HG02763 (cell line): ENCODE measurements at regions not wholly inside any gene's neighbourhood (a gene's known extent, or its start where the extent isn't known, plus 50 kb on each side); places are given as distances from the start of the nearest gene placed in this dataset.

Source experiments
- ATAC-seq: cut with Tn5 transposase; IDR thresholded peaks from one replicate; pipeline ENCODE4 v1.9.1; 2021; ENCODE audit warnings: mild to moderate bottlenecking, moderate library complexity; ENCODE audit not compliant: unreplicated experiment

GRCh38 chr13:29909081-29909730 lies 58.8 kb upstream of the UBL3 start:
- ATAC-seq, result no peak

DNA sequence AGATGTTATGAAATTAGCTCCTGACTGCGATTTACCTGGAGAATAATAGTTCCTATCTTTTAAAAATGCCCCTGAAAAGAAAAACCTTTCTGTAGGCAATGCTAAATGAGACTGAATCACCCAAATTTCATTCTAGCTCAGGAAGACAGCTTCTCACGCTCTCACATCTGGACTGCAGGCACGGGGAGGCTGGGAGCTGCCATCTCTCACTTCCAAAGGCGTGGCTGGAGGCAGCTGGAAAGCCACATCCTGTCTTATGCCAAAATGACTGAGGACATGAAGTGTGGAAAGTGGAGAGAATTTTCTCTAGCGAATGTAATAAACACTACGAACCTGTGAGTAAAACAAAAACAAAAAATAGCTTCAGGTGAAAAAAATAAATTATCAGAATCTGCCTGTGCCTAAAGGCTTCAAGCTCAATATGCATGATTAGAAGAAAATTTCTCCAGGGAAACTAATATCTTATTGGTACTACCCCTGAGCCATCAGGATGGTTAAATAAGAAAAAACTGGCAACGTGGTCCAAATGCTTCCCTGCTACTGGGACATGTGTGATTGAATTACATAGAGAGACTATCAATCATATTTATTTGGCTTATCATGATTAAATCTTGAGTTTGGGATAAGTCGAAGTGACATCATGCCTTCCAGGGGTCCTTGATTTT lies 58.1 kb upstream of the UBL3 start:
- no peak for ATAC-seq

GRCh38 chr13:29907670-29908069 lies 57.3 kb upstream of the UBL3 start:
- ATAC-seq, result no peak

- no peak for ATAC-seq
Measured at GRCh38 chr13:29906432-29907011, 56.1 kb upstream of the UBL3 start.

DNA sequence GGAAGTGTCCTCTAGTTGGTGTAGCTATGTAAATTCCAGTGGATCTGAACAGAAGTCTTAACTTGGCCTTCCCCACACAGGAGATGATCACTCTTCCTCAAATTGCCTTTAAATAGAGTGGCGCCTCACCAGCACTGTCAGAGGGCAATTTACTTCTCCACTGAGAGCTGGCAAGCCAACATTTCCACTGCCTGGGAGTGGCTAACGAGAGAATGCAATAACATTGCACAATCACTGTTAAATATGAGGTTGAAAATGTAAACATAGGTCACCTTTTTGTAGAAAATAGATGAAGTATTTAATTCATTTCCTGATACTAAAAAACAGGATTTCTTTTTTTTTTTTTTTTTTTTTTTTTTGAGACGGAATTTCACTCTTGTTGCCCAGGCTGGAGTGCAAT lies 55.4 kb upstream of the UBL3 start:
- ATAC-seq, result no peak

DNA sequence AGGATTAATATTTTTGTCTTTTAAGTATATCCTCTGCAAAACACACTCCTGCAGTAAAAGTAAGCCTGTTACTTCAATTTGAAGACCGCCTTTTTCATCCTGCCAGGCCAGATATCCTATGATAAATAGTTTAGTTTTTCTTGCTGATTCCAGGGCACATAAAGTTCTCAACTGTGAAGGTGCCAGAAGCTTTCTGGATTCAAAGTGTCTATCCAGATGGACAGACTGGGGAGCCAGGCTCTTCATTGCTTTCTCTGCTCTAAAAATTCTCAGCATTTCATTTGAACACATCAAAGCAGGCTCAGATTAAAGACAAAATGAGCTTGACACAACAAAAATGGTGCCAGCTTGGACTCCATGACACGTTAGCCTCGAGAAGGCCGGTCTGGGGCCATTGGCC lies 53.6 kb upstream of the UBL3 start:
- ATAC-seq, result no peak

DNA sequence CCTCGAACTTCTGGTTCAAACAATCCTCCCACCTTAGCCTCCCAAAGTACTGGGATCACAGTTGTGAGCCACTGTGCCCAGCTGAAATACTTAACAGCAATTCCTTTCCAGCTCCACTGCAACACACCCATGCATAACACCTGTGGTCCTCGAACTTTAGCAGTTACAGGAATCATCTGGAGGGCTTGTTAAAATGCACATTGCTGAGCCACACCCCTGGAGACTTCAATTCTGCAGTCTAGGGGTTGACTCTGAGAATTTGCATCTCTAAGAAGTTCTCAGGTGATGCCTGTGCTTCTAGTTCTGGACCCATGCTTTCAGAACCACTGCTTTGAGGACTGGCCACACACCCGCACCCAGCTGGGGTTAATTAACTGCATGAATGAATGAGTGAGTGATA lies 53.1 kb upstream of the UBL3 start:
- no peak for ATAC-seq

DNA sequence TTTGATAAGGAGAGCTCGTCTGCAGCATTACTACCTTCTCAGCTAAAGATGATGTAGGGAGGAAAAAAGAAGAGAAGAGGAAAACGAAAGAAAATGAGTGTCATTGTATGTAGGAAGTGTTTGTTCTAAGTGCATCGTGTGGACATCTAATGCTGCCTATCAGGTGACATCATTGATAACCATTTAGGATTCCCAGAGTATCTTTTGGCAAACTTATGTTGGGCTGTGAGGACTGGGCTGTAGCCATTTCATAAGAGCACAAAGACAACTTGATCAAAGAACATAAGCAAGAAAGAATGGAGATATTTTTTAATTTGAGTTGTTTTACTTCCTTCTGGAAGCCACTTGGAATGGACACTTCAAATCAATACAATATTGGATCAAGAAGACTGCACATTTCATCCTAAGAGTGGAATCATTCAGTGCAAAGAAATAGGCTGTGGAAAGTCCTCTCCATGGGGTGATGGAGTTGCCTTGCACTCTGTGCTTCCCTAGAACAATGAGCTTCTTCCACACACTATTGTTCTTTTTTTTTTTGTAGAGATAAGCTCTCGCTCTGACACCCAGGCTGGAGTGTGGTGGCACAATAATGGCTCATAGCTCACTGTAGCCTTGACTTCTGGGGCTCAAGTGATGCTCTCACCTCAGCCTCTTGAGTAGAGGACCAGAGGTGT lies 52.4 kb upstream of the UBL3 start:
- no peak for ATAC-seq

DNA sequence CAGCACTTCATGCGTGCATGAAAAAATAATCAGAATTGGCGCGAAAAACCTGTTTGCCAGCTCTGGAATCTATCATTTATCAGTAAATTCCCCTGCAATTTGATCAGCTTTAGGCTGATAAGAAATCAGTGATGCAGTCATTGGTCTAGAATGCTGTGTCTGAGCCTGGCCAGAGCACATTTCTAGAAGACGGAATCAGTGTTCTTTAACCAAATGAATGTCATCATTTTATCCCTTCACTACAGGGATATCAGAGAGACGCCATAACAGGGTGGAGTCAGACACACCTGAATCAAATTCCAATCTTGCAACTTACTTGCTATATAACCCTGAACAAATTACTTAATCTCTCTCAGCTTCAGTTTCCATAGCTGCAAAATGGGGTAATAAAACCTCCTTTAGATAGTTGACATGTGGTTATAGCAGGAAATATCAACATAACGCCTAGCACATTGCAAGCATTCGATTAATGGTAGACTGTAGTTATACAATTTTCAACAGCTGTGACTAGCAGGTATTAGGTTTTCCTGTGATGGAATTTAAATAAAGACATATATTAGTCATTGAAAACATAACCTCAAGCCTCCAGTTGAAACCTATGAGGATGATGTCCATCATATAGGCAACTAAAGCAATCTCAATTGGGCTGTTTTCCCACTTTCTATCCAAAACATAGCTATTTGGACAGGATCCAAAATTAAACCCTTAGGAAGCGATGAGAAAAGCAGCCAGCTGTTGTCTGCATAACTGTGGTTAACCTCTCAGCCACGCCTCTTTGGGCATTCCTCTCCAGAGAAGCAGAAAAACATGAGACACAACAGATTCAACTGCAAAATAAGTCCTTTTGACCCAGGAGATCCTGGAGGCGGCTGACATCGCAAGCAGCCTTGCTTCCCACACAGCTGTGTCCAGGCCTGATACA lies 51.6 kb upstream of the UBL3 start:
- ATAC-seq, result no peak
